PC-3 (cell line): ENCODE measurements at regions not wholly inside any gene's neighbourhood (a gene's known extent, or its start where the extent isn't known, plus 50 kb on each side); places are given as distances from the start of the nearest gene placed in this dataset.

ENCODE experiments used
- ATAC-seq: fragments of 200-7000 bp; cut with Tn5 transposase; 2 replicates; pipeline ENCODE4 v1.9.1; 2020; ENCODE audit warnings: mild to moderate bottlenecking, moderate library complexity
- BruUV-seq: library from RNA; stranded (reverse); fragments of 400-500 nt; replicated peaks from 2 replicates; lab custom pipeline; 2021; lab: Mats Ljungman, UMichigan
- CTCF ChIA-PET: fragments of 300-600 bp; sonication (Branson Sonifier 250); formaldehyde crosslinking; loops from one replicate; lab custom pipeline; 2022; ENCODE audit warnings: antibody characterized with exemption; lab: Charles Lee
- POLR2A ChIA-PET: fragments of 300-600 bp; sonication (Branson Sonifier 250); formaldehyde crosslinking; loops from one replicate; lab custom pipeline; 2022; ENCODE audit warnings: antibody characterized with exemption; ENCODE audit not compliant: unreplicated experiment; lab: Charles Lee
- DNase-seq: peaks from one replicate; pipeline ENCODE4 v3.0.0-alpha.2; 2015
- H2AFZ ChIP-seq: fragments of 300-600 bp; sonication (generic); 2 replicates; pipeline ENCODE4 v1.6.0; 2016; ENCODE audit warnings: antibody characterized with exemption, low read length
- H3F3A ChIP-seq: fragments of 300-600 bp; sonication (generic); one replicate; pipeline ENCODE4 v1.6.0; 2017; ENCODE audit warnings: antibody characterized with exemption, low read length, control low read depth, mild to moderate bottlenecking; ENCODE audit not compliant: unreplicated experiment
- H3K27ac ChIP-seq: fragments of 300-600 bp; sonication (generic); 2 replicates; pipeline ENCODE4 v1.5.1; 2016; ENCODE audit warnings: mild to moderate bottlenecking, low read length
- H3K27me3 ChIP-seq: fragments of 300-600 bp; sonication (generic); 2 replicates; pipeline ENCODE4 v1.6.1; 2016; ENCODE audit warnings: low read length, mixed read lengths
- H3K36me3 ChIP-seq: fragments of 300-600 bp; sonication (generic); 2 replicates; pipeline ENCODE4 v1.6.1; 2016; ENCODE audit warnings: low read depth, mixed run types, low read length, mixed read lengths
- H3K4me1 ChIP-seq: fragments of 300-600 bp; sonication (generic); 2 replicates; pipeline ENCODE4 v1.5.1; 2016; ENCODE audit warnings: low read length; ENCODE audit not compliant: insufficient read depth
- H3K4me2 ChIP-seq: fragments of 300-600 bp; sonication (generic); 2 replicates; pipeline ENCODE4 v1.6.0; 2016; ENCODE audit warnings: low read length
- H3K4me3 ChIP-seq: fragments of 300-600 bp; sonication (generic); 2 replicates; pipeline ENCODE4 v1.5.1; 2016; ENCODE audit warnings: mild to moderate bottlenecking, low read length, mixed read lengths
- H3K79me2 ChIP-seq: fragments of 300-600 bp; sonication (generic); 2 replicates; pipeline ENCODE4 v1.6.1; 2017; ENCODE audit warnings: low read length, mixed read lengths
- H3K9ac ChIP-seq: fragments of 300-600 bp; sonication (generic); 2 replicates; pipeline ENCODE4 v1.6.0; 2016; ENCODE audit warnings: mild to moderate bottlenecking, low read length
- H3K9me2 ChIP-seq: fragments of 300-600 bp; sonication (generic); replicated peaks from 2 replicates; pipeline ENCODE4 v1.6.1; 2016; ENCODE audit warnings: mixed run types, low read length, mixed read lengths
- H3K9me3 ChIP-seq: fragments of 300-600 bp; sonication (generic); 2 replicates; pipeline ENCODE4 v1.6.1; 2016; ENCODE audit warnings: low read length, mixed read lengths
- H4K20me1 ChIP-seq: fragments of 300-600 bp; sonication (generic); 2 replicates; pipeline ENCODE4 v1.6.1; 2016; ENCODE audit warnings: low read length, mixed read lengths
- CTCF ChIP-seq: fragments of 300-600 bp; sonication (generic); conservative IDR thresholded peaks from 2 replicates; pipeline ENCODE4 v1.5.1; 2017; ENCODE audit warnings: antibody characterized with exemption, low read depth, mild to moderate bottlenecking, low read length
- EZH2 ChIP-seq: fragments of 300-600 bp; sonication (generic); IDR thresholded peaks from one replicate; pipeline ENCODE4 v1.6.1; 2017; ENCODE audit warnings: antibody characterized with exemption, mild to moderate bottlenecking, low read length; ENCODE audit not compliant: unreplicated experiment
- EZH2phosphoT487 ChIP-seq: fragments of 300-600 bp; sonication (generic); IDR thresholded peaks from 2 replicates; pipeline ENCODE4 v1.6.1; 2018; ENCODE audit warnings: mild to moderate bottlenecking, antibody characterized with exemption, low read length, borderline replicate concordance
- intact Hi-C: fragments of 100-400 bp; cut with micrococcal nuclease; formaldehyde crosslinking; loops from 2 replicates; pipeline ENCODE4 v1.9.0; 2023

DNA sequence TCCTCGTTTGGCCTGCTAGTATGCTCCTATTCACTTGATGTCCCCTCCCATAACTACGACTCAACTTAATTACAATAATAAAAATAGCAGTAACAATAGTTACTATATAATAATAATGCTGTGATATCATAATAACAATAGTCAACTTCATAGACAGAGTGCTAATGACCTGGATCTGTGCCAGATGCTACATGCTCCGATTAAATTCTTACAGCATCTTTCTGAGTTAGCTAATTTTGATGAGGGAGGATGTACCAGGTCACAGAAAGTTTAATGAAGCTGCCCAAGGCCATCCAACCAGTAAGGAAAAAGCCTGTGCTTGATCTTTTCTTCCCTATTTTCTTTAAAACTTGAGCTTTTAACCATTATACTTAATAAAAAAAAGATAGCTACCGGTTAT is 413.4 kb upstream of the LRRC4C start:
- Histone ChIP-seq H3K9me2 (no peaks in the 10 kb centered on the region), H3K79me2 (no peaks in the 10 kb centered on the region), H3K36me3 (no peaks in the 10 kb centered on the region), H3K4me2 (no peak overlapping the region), H3K9me3 (no peaks in the 10 kb centered on the region), H4K20me1 (no peaks in the 10 kb centered on the region), H3K4me1 (peaks cover 6% of the 10 kb centered on the region; the same call in 1 of the 2 replicates), H3K9ac (no peak overlapping the region), H3K27me3 (no peaks in the 10 kb centered on the region), H3F3A (peaks cover 3% of the 10 kb centered on the region), H3K4me3 (no peak overlapping the region), H3K27ac (no peak overlapping the region), H2AFZ (no peak overlapping the region)
- intact Hi-C loops, result no loop called here
- DNase-seq, result no peak
- no peak for ATAC-seq
- BruUV-seq, result no TSS peak
- TF ChIP-seq CTCF (no peak), EZH2 (no peak), EZH2phosphoT487 (no peak)
- ChIA-PET CTCF (no interaction called here), POLR2A (no interaction called here)

DNA sequence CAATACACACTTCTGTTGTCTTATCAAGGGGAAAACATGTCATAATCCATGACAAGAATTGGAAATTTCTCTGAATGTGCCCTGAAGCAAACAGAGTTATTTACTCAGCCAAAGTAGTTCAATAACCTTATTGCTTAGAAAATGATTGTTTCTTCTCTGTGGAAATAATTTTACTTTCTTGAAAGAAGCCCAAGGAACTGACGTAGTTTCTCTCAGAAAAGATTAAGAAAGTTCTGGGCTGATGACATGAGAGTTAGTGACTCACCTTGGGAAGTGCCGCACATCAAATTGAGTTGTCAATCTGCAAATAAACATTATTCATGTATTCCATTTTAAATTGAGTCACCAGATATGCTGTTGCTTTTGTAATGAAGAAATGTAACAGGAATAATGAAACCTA is 418.6 kb upstream of the LRRC4C start:
- H3K27me3 ChIP-seq, result no peaks in the 10 kb centered on the region
- DNase-seq (peak; percentile 67), ATAC-seq (no peak)
- H4K20me1 ChIP-seq, result no peaks in the 10 kb centered on the region
- intact Hi-C loops, result no loop called here
- H3K9me3 ChIP-seq, result no peaks in the 10 kb centered on the region
- BruUV-seq, result no TSS peak
- ChIA-PET CTCF (no interaction called here), POLR2A (no interaction called here)
- H3K4me2 ChIP-seq, result 0 out of 2 replicates have a peak overlapping the region, but pooled peaks have one; percentile 1
- H3K36me3 ChIP-seq, result no peaks in the 10 kb centered on the region
- H3K27ac ChIP-seq, result peak overlapping the region; percentile 92
- peaks cover 24% of the 10 kb centered on the region for H3K4me1 ChIP-seq
- H2AFZ ChIP-seq, result no peak overlapping the region
- H3K9me2 ChIP-seq, result no peaks in the 10 kb centered on the region
- no peaks in the 10 kb centered on the region for H3K79me2 ChIP-seq
- no peak overlapping the region for H3K4me3 ChIP-seq
- H3K9ac ChIP-seq, result peak overlapping the region; percentile 69
- TF ChIP-seq EZH2phosphoT487, result no peak
- TF ChIP-seq EZH2, result no peak
- TF ChIP-seq CTCF, result no peak
- peaks cover 3% of the 10 kb centered on the region for H3F3A ChIP-seq

DNA sequence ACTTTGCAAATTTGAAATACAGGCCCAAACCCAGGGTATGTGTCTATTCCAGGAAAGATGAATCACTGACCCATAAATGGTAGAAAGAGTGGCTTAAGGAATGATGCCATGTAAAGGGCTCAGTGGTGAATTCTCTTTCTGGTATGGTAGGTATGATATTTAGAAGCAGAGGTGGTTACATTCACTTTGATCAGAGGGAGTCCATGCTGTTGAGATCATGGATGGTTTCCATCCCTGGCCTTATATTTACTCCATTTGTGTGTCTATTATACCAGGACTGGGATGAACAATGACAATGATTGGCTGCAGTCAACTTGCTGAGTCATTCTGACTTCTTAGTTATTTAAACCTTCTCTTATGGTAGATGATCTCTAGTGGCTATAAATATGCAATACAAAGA is 419.8 kb upstream of the LRRC4C start:
- ATAC-seq (no peak), DNase-seq (peak; percentile 50)
- no peaks in the 10 kb centered on the region for H3K79me2 ChIP-seq
- peaks cover 3% of the 10 kb centered on the region for H3F3A ChIP-seq
- H3K27me3 ChIP-seq, result no peaks in the 10 kb centered on the region
- BruUV-seq, result no TSS peak
- ChIA-PET CTCF (no interaction called here), POLR2A (no interaction called here)
- peak overlapping the region; percentile 79 for H3K27ac ChIP-seq
- H3K4me1 ChIP-seq, result peaks cover 24% of the 10 kb centered on the region
- no peak overlapping the region for H3K4me2 ChIP-seq
- TF ChIP-seq EZH2 (no peak), EZH2phosphoT487 (no peak), CTCF (no peak)
- 0 out of 2 replicates have a peak overlapping the region, but pooled peaks have one; percentile 15 for H2AFZ ChIP-seq
- H3K9me3 ChIP-seq, result no peaks in the 10 kb centered on the region
- peak overlapping the region; percentile 26; the same call in 1 of the 2 replicates for H3K9ac ChIP-seq
- no peaks in the 10 kb centered on the region for H4K20me1 ChIP-seq
- H3K4me3 ChIP-seq, result no peak overlapping the region
- no peaks in the 10 kb centered on the region for H3K36me3 ChIP-seq
- intact Hi-C loops, result no loop called here
- no peaks in the 10 kb centered on the region for H3K9me2 ChIP-seq
